SK-N-SH (cell line): ENCODE measurements at regions not wholly inside any gene's neighbourhood (a gene's known extent, or its start where the extent isn't known, plus 50 kb on each side); places are given as distances from the start of the nearest gene placed in this dataset.

ENCODE experiments used
- CTCF ChIA-PET: fragments of 300-600, 350-600 bp; formaldehyde crosslinking; extraction: SDS; loops from one replicate; lab custom pipeline; 2021; lab: Yijun Ruan, JAX
- POLR2A ChIA-PET: fragments of 350-600 bp; sonication (Branson Sonifier 250); formaldehyde crosslinking; extraction: SDS; loops from one replicate; lab custom pipeline; 2020; ENCODE audit warnings: antibody characterized with exemption, inconsistent platforms; lab: Yijun Ruan, JAX
- DNase-seq: peaks from one replicate; pipeline ENCODE4 v3.0.0; 2012
- H2AFZ ChIP-seq: fragments of 200-600 bp; sonication (generic); 2 replicates; pipeline ENCODE4 v1.8.1; 2016; ENCODE audit warnings: antibody characterized with exemption, mild to moderate bottlenecking, low read depth
- H3F3A ChIP-seq: fragments of 200-600 bp; sonication (generic); replicated peaks from 2 replicates; pipeline ENCODE3; 2016; ENCODE audit warnings: antibody characterized with exemption, mild to moderate bottlenecking; ENCODE audit not compliant: insufficient read depth
- H3K27ac ChIP-seq, 2 experiments: fragments of 200-500 bp in 1 of 2; fragments of 200-600 bp in 1 of 2; sonication (Bioruptor generic) in 1 of 2; sonication (generic), shearing (Covaris generic) in 1 of 2; 2 replicates each; pipeline versions ENCODE4 v1.5.1 to v1.6.1; 2014 to 2016; ENCODE audit warnings: low read depth in 2 of 2, inconsistent platforms in 1 of 2, low read length in 1 of 2, mild to moderate bottlenecking in 1 of 2, mixed read lengths in 1 of 2
- H3K27me3 ChIP-seq: fragments of 200-600 bp; sonication (generic), shearing (Covaris generic); 2 replicates; pipeline ENCODE4 v1.6.1; 2016; ENCODE audit warnings: mixed run types; ENCODE audit not compliant: insufficient read depth
- H3K36me3 ChIP-seq, 2 experiments: fragments of 200-500 bp in 1 of 2; fragments of 200-600 bp in 1 of 2; sonication (Bioruptor generic) in 1 of 2; sonication (generic) in 1 of 2; replicated peaks in 1 of 2; 2 replicates each; pipeline versions ENCODE3 to v1.5.1; 2014 to 2016; ENCODE audit warnings: low read length in 1 of 2, mild to moderate bottlenecking in 1 of 2; ENCODE audit not compliant: insufficient read depth in 2 of 2, control insufficient read depth in 1 of 2
- H3K4me1 ChIP-seq, 2 experiments: fragments of 200-500 bp in 1 of 2; fragments of 200-600 bp in 1 of 2; sonication (Bioruptor generic) in 1 of 2; sonication (generic), shearing (Covaris generic) in 1 of 2; 2 replicates each; pipeline versions ENCODE4 v1.5.1 to v1.6.1; 2014 to 2016; ENCODE audit warnings: low read depth in 1 of 2, low read length in 1 of 2, mixed run types in 1 of 2; ENCODE audit not compliant: insufficient read depth in 2 of 2, control insufficient read depth in 1 of 2
- H3K4me2 ChIP-seq: fragments of 200-600 bp; sonication (generic), shearing (Covaris generic); 2 replicates; pipeline ENCODE4 v1.6.1; 2017; ENCODE audit warnings: mixed run types
- H3K4me3 ChIP-seq, 2 experiments: fragments of 200-500 bp in 1 of 2; fragments of 200-600 bp in 1 of 2; sonication (Bioruptor generic) in 1 of 2; sonication (generic), shearing (Covaris generic) in 1 of 2; 2 replicates each; pipeline versions ENCODE4 v1.5.1 to v1.8.1; 2014 to 2016; ENCODE audit warnings: low read depth in 2 of 2, inconsistent platforms in 1 of 2, low read length in 1 of 2, mild to moderate bottlenecking in 1 of 2, mixed read lengths in 1 of 2, moderate library complexity in 1 of 2
- H3K79me2 ChIP-seq: fragments of 200-600 bp; sonication (generic); 2 replicates; pipeline ENCODE4 v1.8.1; 2017; ENCODE audit warnings: mild to moderate bottlenecking; ENCODE audit not compliant: insufficient read depth
- H3K9ac ChIP-seq: fragments of 200-600 bp; sonication (generic); 2 replicates; pipeline ENCODE4 v1.6.1; 2017; ENCODE audit warnings: mixed run types
- H3K9me2 ChIP-seq: fragments of 200-600 bp; sonication (generic); 2 replicates; pipeline ENCODE4 v1.6.1; 2017; ENCODE audit warnings: mixed run types
- H3K9me3 ChIP-seq: fragments of 200-600 bp; sonication (generic); 2 replicates; pipeline ENCODE4 v1.6.1; 2017; ENCODE audit warnings: mixed run types, mild to moderate bottlenecking, moderate library complexity
- H4K20me1 ChIP-seq: fragments of 200-600 bp; sonication (generic); 2 replicates; pipeline ENCODE4 v1.6.1; 2017; ENCODE audit warnings: mild to moderate bottlenecking, mixed run types; ENCODE audit not compliant: insufficient read depth
- ELF1 ChIP-seq: IDR thresholded peaks from 2 replicates; pipeline ENCODE4 v1.4.0; 2012
- EP300 ChIP-seq, 2 experiments: IDR thresholded peaks; 2 replicates each; pipeline versions ENCODE4 v1.4.0 to v1.6.1; 2012; ENCODE audit warnings: borderline replicate concordance in 1 of 2, low read depth in 1 of 2, low read length in 1 of 2
- FOXJ3 ChIP-seq: sonication (generic); formaldehyde crosslinking; IDR thresholded peaks from 2 replicates; pipeline ENCODE4 v1.5.1; 2020; ENCODE audit warnings: mild to moderate bottlenecking, missing genetic modification reagents
- FOXM1 ChIP-seq: IDR thresholded peaks from 2 replicates; pipeline ENCODE4 v1.4.0; 2012; ENCODE audit warnings: low read depth, mild to moderate bottlenecking
- GATA2 ChIP-seq: sonication (generic); formaldehyde crosslinking; IDR thresholded peaks from 2 replicates; pipeline ENCODE4 v1.5.0; 2020; ENCODE audit warnings: mild to moderate bottlenecking, missing genetic modification reagents
- JUND ChIP-seq: IDR thresholded peaks from 2 replicates; pipeline ENCODE4 v1.4.0; 2012
- MAX ChIP-seq: IDR thresholded peaks from 2 replicates; pipeline ENCODE4 v1.4.0; 2012; ENCODE audit warnings: low read depth
- MEF2A ChIP-seq: IDR thresholded peaks from 2 replicates; pipeline ENCODE4 v1.4.0; 2012; ENCODE audit warnings: low read depth, borderline replicate concordance
- MXI1 ChIP-seq: IDR thresholded peaks from 2 replicates; pipeline ENCODE4 v1.6.1; 2012; ENCODE audit warnings: mild to moderate bottlenecking, low read depth, low read length, improper control_type of control experiment
- NFIC ChIP-seq: IDR thresholded peaks from 2 replicates; pipeline ENCODE4 v1.4.0; 2012; ENCODE audit warnings: borderline replicate concordance
- RFX5 ChIP-seq: IDR thresholded peaks from 2 replicates; pipeline ENCODE4 v1.6.1; 2012; ENCODE audit warnings: mild to moderate bottlenecking, improper control_type of control experiment, low read length
- TAF1 ChIP-seq: IDR thresholded peaks from 2 replicates; pipeline ENCODE4 v1.6.1; 2012; ENCODE audit warnings: low read depth, mild to moderate bottlenecking, low read length, moderate library complexity, borderline replicate concordance
- TCF12 ChIP-seq: IDR thresholded peaks from 2 replicates; pipeline ENCODE4 v1.4.0; 2012
- TEAD4 ChIP-seq: IDR thresholded peaks from 2 replicates; pipeline ENCODE4 v1.4.0; 2012; ENCODE audit warnings: mild to moderate bottlenecking, borderline replicate concordance; ENCODE audit not compliant: insufficient read depth
- YY1 ChIP-seq: IDR thresholded peaks from 2 replicates; pipeline ENCODE4 v1.4.0; 2012; ENCODE audit warnings: low read depth, mild to moderate bottlenecking
- WGBS: methylation state at CpG from one replicate; pipeline ENCODE4 v1.1.6; 2017; ENCODE audit warnings: low lambda C conversion rate; 5-methylcytosine and 5-hydroxymethylcytosine counted together
- TF ChIP-seq, protein P1 (sequence below): IDR thresholded peaks from 2 replicates; pipeline ENCODE4; 2012

DNA sequence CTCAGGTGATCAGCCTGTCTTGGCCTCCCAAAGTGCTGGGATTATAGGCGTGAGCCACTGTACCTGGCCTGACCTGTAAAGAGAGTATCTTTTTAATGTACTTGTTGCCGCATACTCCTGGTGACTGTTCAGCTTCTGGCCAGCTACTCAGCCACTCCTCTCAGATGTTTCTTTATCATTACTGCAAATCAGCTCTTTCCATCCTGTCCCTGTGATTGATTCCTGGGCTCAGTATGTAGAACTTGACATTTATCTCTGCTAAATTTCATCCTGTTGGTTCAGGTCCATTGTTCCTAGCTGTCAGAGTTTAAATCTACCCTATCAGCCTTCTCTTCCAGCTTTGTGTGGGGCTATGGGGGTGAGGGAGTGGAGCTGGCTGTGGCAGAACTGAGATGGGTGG, 211.5 kb upstream of the ASIC2 start:
- Histone ChIP-seq H3K9me3 (no peaks in the 10 kb centered on the region), H3K27me3 (no peaks in the 10 kb centered on the region), H3K36me3 (no peaks in the 10 kb centered on the region), H2AFZ (no peak overlapping the region), H3K79me2 (no peaks in the 10 kb centered on the region), H3K4me3 (no peak overlapping the region), H3K9me2 (no peaks in the 10 kb centered on the region), H3K27ac (no peak overlapping the region), H3K4me1 (peaks cover 0 to 36% of the 10 kb centered on the region in 2 experiments; a peak in 2 of 4 replicates), H4K20me1 (no peaks in the 10 kb centered on the region), H3F3A (peaks cover 6% of the 10 kb centered on the region), H3K9ac (no peak overlapping the region), H3K4me2 (no peak overlapping the region)
- ChIA-PET POLR2A (no interaction called here), CTCF (interaction anchor here (4.5 kb wide), 1 partner anchor 16 kb away, joined by 18 read pairs; no protein-coding TSS in a partner anchor)
- WGBS, result 65% methylated on average over 2 of the region's 2 CpGs
- no peak for DNase-seq
- TF ChIP-seq MAX (no peak), MXI1 (no peak), GATA2 (CRISPR knock-in tag) (peak; percentile 24; the same call in 1 of the 2 replicates), ELF1 (no peak), TAF1 (no peak), TCF12 (peak; percentile 21; the same call in 1 of the 2 replicates)
- TF ChIP-seq, protein P1, sequence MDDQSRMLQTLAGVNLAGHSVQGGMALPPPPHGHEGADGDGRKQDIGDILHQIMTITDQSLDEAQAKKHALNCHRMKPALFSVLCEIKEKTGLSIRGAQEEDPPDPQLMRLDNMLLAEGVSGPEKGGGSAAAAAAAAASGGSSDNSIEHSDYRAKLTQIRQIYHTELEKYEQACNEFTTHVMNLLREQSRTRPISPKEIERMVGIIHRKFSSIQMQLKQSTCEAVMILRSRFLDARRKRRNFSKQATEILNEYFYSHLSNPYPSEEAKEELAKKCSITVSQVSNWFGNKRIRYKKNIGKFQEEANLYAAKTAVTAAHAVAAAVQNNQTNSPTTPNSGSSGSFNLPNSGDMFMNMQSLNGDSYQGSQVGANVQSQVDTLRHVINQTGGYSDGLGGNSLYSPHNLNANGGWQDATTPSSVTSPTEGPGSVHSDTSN, result 0 out of 2 replicates have a peak, but pooled peaks have one; percentile 18

DNA sequence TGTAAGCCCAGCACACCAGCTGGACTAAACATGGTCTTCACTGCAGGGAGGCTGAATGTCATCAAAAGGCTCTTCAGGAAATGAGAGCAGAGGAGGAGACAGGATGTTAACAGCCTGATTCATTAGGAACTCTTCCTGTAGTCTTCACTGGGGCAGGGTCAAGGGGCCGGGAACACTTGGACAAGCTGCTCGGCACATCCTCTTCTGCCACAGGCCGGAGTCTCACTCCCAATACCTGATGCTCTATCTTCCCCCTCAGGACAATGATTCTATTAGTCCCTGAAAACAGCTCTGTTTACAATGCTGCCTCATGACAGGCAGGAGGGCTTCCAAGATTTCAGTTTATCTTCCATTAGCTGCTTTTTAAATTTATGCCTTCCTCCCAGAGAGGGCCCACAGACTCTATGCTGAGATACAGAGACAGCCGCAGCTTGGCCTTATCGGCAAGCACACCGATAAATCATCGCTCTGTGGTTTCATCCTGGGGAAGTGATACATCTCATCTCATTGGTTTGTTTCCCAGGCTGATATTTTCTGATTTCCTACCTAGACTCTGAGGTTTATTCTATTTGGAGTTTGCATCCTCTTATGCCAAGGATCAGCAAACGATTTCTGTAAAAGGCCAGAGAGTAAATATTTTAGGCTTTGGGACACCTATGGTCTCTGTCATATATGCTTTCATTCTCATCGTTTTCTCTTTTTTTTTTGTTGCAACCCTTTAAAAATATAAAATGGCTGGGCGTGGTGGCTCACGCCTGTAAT, 214.0 kb upstream of the ASIC2 start:
- TF ChIP-seq MAX (no peak), JUND (peak; percentile 24; the same call in 1 of the 2 replicates), NFIC (peak; percentile 53; the same call in 1 of the 2 replicates), FOXJ3 (no peak; the same call in 1 of the 2 replicates), TEAD4 (peak; percentile 68; the same call in 1 of the 2 replicates), TCF12 (peak; percentile 83), EP300 (IDR thresholded peaks at IDR 0.05; ENCODE audit: borderline replicate concordance in 1 of 2, low read depth in 1 of 2, low read length in 1 of 2) (peak; percentile 27 to 68; a peak in 2 of 4 replicates), GATA2 (CRISPR knock-in tag) (peak; percentile 73), ELF1 (0 out of 2 replicates have a peak, but pooled peaks have one; percentile 9), RFX5 (no peak), MEF2A (no peak), YY1 (no peak), FOXM1 (no peak)
- TF ChIP-seq, protein P1, result peak; percentile 67; the same call in 1 of the 2 replicates
- no peak overlapping the region for H3K9ac ChIP-seq
- ChIA-PET CTCF (interaction anchor here (0.6 to 2.8 kb wide), 2 partner anchors 13 to 556 kb away, joined by 4 to 18 read pairs; no protein-coding TSS in a partner anchor), POLR2A (no interaction called here)
- no peaks in the 10 kb centered on the region for H3K9me3 ChIP-seq
- peak overlapping the region; percentile 32 for H2AFZ ChIP-seq
- no peaks in the 10 kb centered on the region for H4K20me1 ChIP-seq
- H3F3A ChIP-seq, result peaks cover 6% of the 10 kb centered on the region
- peak overlapping the region; percentile 60 to 73 for H3K27ac ChIP-seq
- no peaks in the 10 kb centered on the region for H3K79me2 ChIP-seq
- peak overlapping the region; percentile 18 for H3K4me2 ChIP-seq
- DNase-seq, result peak; percentile 44
- no peaks in the 10 kb centered on the region for H3K36me3 ChIP-seq
- H3K9me2 ChIP-seq, result no peaks in the 10 kb centered on the region
- 39% methylated on average over 11 of the region's 11 CpGs for WGBS
- no peak overlapping the region for H3K4me3 ChIP-seq
- no peaks in the 10 kb centered on the region for H3K27me3 ChIP-seq
- peaks cover 0 to 42% of the 10 kb centered on the region in 2 experiments; a peak in 2 of 4 replicates for H3K4me1 ChIP-seq
